ENCODE measurements at regions not wholly inside any gene's neighbourhood (a gene's known extent, or its start where the extent isn't known, plus 50 kb on each side); places are given as distances from the start of the nearest gene placed in this dataset.
A peak's percentile ranks its signal among the peaks of the same experiment; 100 is the strongest.

DNA sequence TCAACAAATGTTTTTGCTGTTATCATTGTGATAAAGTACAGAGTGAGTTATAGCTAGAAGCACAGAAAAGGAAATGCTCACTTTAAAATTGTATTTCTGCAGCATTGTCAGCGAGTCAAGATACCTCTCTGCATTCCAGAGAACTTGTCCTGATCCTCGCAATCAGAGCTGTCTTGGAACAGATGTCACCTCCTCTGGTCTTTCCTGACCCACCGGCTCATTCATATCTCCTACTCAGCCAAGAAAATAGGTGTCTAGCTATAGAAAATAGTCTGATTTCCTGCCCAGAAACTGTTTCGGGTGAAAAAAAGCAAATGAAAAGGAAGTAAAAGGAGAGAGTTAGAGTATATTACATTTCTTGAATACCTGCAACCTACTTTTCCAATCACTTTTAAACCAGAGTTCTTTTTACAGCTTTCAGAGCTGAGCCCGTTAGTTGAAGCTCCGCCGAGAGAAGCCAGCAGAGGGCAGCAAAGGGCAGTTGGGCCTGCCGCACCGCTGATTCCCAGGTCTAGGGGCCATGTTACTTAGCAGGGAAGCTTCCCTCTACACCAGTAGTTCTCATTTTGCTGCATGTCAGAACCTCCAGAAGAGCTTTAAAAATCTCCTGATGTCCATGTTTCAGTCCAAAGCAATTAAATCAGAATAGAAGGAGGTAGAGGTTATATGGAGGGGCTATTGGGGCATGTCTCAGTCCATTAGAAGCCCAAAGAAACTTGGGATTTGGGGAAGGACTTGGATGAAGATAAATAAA lies 185.7 kb upstream of the THRB start:
- H3K27me3 Mint-ChIP-seq (ENCODE audit: unreplicated experiment) = no peaks in the 10 kb centered on the region
- no peak overlapping the region for H3K4me3 Mint-ChIP-seq (ENCODE audit: unreplicated experiment)
- TF ChIP-seq, protein P1, sequence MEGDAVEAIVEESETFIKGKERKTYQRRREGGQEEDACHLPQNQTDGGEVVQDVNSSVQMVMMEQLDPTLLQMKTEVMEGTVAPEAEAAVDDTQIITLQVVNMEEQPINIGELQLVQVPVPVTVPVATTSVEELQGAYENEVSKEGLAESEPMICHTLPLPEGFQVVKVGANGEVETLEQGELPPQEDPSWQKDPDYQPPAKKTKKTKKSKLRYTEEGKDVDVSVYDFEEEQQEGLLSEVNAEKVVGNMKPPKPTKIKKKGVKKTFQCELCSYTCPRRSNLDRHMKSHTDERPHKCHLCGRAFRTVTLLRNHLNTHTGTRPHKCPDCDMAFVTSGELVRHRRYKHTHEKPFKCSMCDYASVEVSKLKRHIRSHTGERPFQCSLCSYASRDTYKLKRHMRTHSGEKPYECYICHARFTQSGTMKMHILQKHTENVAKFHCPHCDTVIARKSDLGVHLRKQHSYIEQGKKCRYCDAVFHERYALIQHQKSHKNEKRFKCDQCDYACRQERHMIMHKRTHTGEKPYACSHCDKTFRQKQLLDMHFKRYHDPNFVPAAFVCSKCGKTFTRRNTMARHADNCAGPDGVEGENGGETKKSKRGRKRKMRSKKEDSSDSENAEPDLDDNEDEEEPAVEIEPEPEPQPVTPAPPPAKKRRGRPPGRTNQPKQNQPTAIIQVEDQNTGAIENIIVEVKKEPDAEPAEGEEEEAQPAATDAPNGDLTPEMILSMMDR (IDR thresholded peaks at IDR 0.05) = peak; percentile 89
- H3K4me1 Mint-ChIP-seq (ENCODE audit: unreplicated experiment) = peaks cover 36% of the 10 kb centered on the region
- H3K36me3 Mint-ChIP-seq (ENCODE audit: unreplicated experiment) = no peaks in the 10 kb centered on the region
- peak overlapping the region; percentile 33 for H3K27ac Mint-ChIP-seq (ENCODE audit: unreplicated experiment)
- H3K9me3 Mint-ChIP-seq (ENCODE audit: unreplicated experiment) = no peaks in the 10 kb centered on the region
- DNase-seq (ENCODE audit: extremely low spot score, unreplicated experiment) = peak; percentile 87

DNA sequence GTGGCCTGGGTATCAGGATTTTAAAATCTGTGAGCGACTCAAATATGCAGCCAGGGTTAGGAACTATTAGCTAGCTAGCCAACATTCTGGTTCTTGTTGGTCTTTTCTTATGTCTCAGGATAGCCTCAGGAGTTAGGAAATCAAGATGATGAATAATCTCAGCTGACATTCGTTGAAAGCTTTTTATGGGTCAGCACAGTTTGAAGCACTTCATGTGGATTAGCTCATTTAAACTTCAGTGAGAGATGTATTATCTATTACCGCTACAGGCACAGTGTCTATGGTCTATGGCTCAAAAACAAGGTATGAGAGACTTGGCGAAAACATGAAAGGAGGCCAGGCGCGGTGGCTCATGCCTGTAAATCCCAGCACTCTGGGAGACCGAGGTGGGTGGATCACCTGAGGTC lies 187.5 kb upstream of the THRB start:
- Mint-ChIP-seq H3K27me3 (ENCODE audit: unreplicated experiment) (no peaks in the 10 kb centered on the region), H3K36me3 (ENCODE audit: unreplicated experiment) (no peaks in the 10 kb centered on the region), H3K9me3 (ENCODE audit: unreplicated experiment) (no peaks in the 10 kb centered on the region), H3K4me3 (ENCODE audit: unreplicated experiment) (no peak overlapping the region), H3K4me1 (ENCODE audit: unreplicated experiment) (peaks cover 48% of the 10 kb centered on the region), H3K27ac (ENCODE audit: unreplicated experiment) (no peak overlapping the region)
- DNase-seq (ENCODE audit: extremely low spot score, unreplicated experiment) = no peak
- TF ChIP-seq, protein P1 (IDR thresholded peaks at IDR 0.05) = no peak

DNA sequence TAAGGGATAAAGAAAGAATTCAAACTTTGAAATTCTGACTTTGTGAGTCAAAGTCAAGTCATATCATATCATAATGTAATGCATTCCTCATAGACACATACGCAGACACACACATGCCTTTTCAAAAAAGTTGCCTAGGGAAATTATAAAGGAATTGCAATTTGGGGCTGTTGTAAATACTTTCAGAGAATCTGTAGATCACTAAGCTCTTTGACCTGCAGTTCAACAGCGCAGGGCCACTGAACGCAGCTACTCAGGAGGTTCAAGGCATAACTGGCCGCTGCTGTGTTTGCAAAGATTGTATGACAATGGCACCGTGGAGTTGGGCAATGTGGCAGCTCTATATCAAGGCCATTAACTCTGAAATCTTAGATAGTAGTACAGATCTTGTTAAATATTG lies 188.4 kb upstream of the THRB start:
- Mint-ChIP-seq H3K27me3 (ENCODE audit: unreplicated experiment) (no peaks in the 10 kb centered on the region), H3K27ac (ENCODE audit: unreplicated experiment) (peak overlapping the region; percentile 79), H3K4me3 (ENCODE audit: unreplicated experiment) (no peak overlapping the region), H3K4me1 (ENCODE audit: unreplicated experiment) (peaks cover 47% of the 10 kb centered on the region), H3K36me3 (ENCODE audit: unreplicated experiment) (no peaks in the 10 kb centered on the region), H3K9me3 (ENCODE audit: unreplicated experiment) (no peaks in the 10 kb centered on the region)
- TF ChIP-seq, protein P1 (IDR thresholded peaks at IDR 0.05) = no peak
- DNase-seq (ENCODE audit: extremely low spot score, unreplicated experiment) = no peak

DNA sequence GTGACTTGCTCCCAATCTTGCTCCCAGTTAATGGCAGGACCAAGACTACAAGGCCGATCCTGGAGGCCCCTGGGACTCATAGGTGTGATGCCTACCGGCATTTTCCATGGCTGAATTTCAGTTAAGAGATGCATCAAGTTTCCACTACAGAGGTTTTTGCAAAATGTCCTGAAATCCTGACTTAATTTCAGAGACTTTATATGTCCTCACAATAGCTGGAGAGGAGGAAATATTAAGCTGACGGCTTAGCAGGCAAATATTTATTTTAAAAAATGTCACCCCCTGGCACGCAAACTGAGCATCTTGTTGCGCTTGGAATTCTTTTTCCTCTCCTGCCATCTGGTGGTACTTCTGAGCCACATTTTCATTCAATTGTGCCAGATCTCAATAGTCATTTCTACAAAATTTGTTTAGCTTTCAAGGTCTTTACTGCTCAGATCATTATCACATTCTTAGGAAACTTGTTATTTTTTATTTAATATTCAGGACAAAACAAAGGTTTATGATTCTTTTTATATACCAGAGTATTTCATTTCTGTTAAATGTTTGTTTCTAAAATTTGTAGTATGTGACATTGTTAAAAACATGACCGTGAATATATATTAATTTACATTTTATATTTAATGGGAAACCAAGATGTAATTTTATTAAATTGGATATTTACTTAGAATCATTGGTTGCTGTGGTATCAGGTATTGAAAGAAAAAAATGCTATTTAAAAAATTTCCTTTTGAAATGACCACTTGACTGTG lies 189.2 kb upstream of the THRB start:
- Mint-ChIP-seq H3K4me1 (ENCODE audit: unreplicated experiment) (peaks cover 43% of the 10 kb centered on the region), H3K27ac (ENCODE audit: unreplicated experiment) (peak overlapping the region; percentile 79), H3K9me3 (ENCODE audit: unreplicated experiment) (no peaks in the 10 kb centered on the region), H3K27me3 (ENCODE audit: unreplicated experiment) (no peaks in the 10 kb centered on the region), H3K4me3 (ENCODE audit: unreplicated experiment) (peak overlapping the region; percentile 20), H3K36me3 (ENCODE audit: unreplicated experiment) (no peaks in the 10 kb centered on the region)
- no peak for DNase-seq (ENCODE audit: extremely low spot score, unreplicated experiment)
- TF ChIP-seq, protein P1 (IDR thresholded peaks at IDR 0.05) = peak; percentile 79

DNA sequence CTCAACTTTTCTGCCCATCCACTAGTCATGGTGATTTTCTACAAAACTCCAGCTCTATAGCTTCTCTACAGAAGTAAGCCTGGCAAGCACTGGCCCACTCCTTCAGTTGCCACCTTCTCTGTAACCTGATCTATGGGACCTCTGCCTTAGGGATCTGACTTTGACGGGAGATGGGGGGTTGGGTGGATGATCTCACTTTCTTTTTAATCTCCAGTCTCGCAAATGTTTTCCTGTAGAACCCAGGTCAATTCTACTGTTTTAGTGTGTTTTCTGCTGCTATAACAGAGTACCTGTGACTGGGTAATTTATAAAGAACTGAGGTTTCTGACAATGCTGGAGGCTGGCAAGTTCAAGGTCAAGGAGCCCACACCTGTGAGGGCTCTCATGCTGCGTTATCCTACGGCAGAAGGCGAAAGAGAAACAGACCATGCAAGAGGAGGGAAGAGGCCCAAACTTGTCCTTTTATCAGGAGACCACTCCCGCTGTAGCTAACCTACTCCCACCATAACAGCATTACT lies 189.9 kb upstream of the THRB start:
- Mint-ChIP-seq H3K9me3 (ENCODE audit: unreplicated experiment) (no peaks in the 10 kb centered on the region), H3K4me3 (ENCODE audit: unreplicated experiment) (no peak overlapping the region), H3K27ac (ENCODE audit: unreplicated experiment) (no peak overlapping the region), H3K4me1 (ENCODE audit: unreplicated experiment) (peaks cover 47% of the 10 kb centered on the region), H3K36me3 (ENCODE audit: unreplicated experiment) (no peaks in the 10 kb centered on the region), H3K27me3 (ENCODE audit: unreplicated experiment) (no peaks in the 10 kb centered on the region)
- TF ChIP-seq, protein P1 (IDR thresholded peaks at IDR 0.05) = no peak
- no peak for DNase-seq (ENCODE audit: extremely low spot score, unreplicated experiment)

All from osteocyte (in vitro differentiated cells).